Tibial artery (tissue), 4 donors: ENCODE measurements at regions not wholly inside any gene's neighbourhood (a gene's known extent, or its start where the extent isn't known, plus 50 kb on each side); places are given as distances from the start of the nearest gene placed in this dataset.

Source experiments
- DNase-seq, 2 donors: peaks; one replicate each; pipeline ENCODE4 v3.0.0-alpha.2; 2019
- H3K27ac ChIP-seq, 2 donors: fragments of 200-600 bp; sonication (generic) in 1 of 2; 1 replicate in 1 of 2; 2 replicates in 1 of 2; pipeline ENCODE4 v1.5.1; 2018 to 2019; ENCODE audit warnings: mild to moderate bottlenecking in 1 of 2
- H3K27me3 ChIP-seq, 2 donors: fragments of 200-600 bp; sonication (generic) in 1 of 2; one replicate each; pipeline versions ENCODE4 v1.5.1 to v1.6.0; 2016 to 2019
- H3K36me3 ChIP-seq, 3 donors: fragments of 200-600 bp; sonication (generic) in 2 of 3; one replicate each; pipeline ENCODE4 v1.5.1; 2016 to 2019; ENCODE audit warnings: mild to moderate bottlenecking in 2 of 3
- H3K4me1 ChIP-seq, 4 donors: fragments of 200-600 bp; sonication (generic) in 2 of 4; 1 replicate in 3 of 4; 2 replicates in 1 of 4; pipeline ENCODE4 v1.5.1; 2016 to 2019
- H3K4me3 ChIP-seq, 2 donors: fragments of 200-600 bp; sonication (generic) in 1 of 2; 1 replicate in 1 of 2; 2 replicates in 1 of 2; pipeline ENCODE4 v1.5.1; 2018 to 2019; ENCODE audit warnings: mild to moderate bottlenecking in 2 of 2
- H3K9me3 ChIP-seq, 3 donors: fragments of 200-600 bp; sonication (generic) in 1 of 3; one replicate each; pipeline ENCODE4 v1.5.1; 2016 to 2019
- intact Hi-C: fragments of 100-400 bp; cut with DNase I; formaldehyde crosslinking; loops from one replicate; pipeline ENCODE4 v1.15.0; 2023; ENCODE audit warnings: low total_unique reads
- TF ChIP-seq, protein P1 (sequence below), 2 experiments: fragments of 200-600 bp in 1 of 2; fragments of 450-650 bp in 1 of 2; IDR thresholded peaks; one replicate each; pipeline ENCODE4 v1.5.1; 2017 to 2019; ENCODE audit warnings: antibody characterized with exemption in 2 of 2, mild to moderate bottlenecking in 1 of 2, moderate library complexity in 1 of 2

DNA sequence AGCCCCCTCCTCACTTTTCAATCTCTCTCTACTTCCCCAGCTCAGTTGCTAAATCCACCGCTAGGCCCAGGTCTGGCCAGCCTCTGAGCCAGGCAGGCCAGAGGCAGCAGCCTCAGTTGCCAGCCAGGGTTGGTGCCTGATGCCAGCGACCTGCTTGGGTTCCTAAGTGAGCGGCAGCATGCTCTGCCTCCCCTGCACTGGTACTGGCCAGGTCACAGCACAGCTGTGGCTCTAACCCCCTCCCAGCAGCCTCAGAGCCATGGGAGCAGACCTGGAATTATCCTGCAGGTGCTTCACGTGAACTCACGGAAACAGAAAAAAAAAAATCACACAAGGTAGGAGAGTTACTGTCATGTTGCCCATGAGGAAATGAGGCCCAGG lies 82.5 kb upstream of the ATF3 start:
- H3K4me1 ChIP-seq, result no peaks in the 10 kb centered on the region
- DNase-seq, result no peak
- H3K9me3 ChIP-seq, result no peaks in the 10 kb centered on the region
- TF ChIP-seq, protein P1, sequence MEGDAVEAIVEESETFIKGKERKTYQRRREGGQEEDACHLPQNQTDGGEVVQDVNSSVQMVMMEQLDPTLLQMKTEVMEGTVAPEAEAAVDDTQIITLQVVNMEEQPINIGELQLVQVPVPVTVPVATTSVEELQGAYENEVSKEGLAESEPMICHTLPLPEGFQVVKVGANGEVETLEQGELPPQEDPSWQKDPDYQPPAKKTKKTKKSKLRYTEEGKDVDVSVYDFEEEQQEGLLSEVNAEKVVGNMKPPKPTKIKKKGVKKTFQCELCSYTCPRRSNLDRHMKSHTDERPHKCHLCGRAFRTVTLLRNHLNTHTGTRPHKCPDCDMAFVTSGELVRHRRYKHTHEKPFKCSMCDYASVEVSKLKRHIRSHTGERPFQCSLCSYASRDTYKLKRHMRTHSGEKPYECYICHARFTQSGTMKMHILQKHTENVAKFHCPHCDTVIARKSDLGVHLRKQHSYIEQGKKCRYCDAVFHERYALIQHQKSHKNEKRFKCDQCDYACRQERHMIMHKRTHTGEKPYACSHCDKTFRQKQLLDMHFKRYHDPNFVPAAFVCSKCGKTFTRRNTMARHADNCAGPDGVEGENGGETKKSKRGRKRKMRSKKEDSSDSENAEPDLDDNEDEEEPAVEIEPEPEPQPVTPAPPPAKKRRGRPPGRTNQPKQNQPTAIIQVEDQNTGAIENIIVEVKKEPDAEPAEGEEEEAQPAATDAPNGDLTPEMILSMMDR (IDR thresholded peaks at IDR 0.05), result no peak
- no peaks in the 10 kb centered on the region for H3K36me3 ChIP-seq
- intact Hi-C loops, result no loop called here
- H3K27me3 ChIP-seq, result no peaks in the 10 kb centered on the region
- no peak overlapping the region for H3K27ac ChIP-seq
- H3K4me3 ChIP-seq, result no peak overlapping the region

DNA sequence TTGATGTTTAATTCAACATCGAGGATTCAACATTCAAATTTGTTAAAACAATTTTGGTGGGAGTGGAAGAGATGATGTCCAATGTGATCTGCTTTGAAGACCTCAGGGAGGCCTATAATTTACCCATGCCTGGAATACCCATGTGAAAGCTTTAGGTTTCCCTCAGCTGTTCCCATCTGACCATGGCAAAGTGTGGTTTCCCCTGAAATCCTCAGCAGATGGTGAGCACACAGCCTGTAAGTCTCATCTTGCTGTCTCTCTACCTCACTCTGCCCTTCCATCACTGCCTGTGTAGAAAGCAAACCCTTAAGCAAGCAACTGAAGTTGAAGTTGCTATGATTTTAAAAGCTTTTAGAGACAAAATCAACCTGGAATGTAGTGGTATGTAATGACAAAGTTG lies 80.1 kb upstream of the ATF3 start:
- DNase-seq, result no peak
- Histone ChIP-seq H3K9me3 (no peaks in the 10 kb centered on the region), H3K4me1 (no peaks in the 10 kb centered on the region), H3K27ac (no peak overlapping the region), H3K27me3 (no peaks in the 10 kb centered on the region), H3K36me3 (no peaks in the 10 kb centered on the region), H3K4me3 (no peak overlapping the region)
- intact Hi-C loops, result no loop called here
- TF ChIP-seq, protein P1 (IDR thresholded peaks at IDR 0.05), result no peak

DNA sequence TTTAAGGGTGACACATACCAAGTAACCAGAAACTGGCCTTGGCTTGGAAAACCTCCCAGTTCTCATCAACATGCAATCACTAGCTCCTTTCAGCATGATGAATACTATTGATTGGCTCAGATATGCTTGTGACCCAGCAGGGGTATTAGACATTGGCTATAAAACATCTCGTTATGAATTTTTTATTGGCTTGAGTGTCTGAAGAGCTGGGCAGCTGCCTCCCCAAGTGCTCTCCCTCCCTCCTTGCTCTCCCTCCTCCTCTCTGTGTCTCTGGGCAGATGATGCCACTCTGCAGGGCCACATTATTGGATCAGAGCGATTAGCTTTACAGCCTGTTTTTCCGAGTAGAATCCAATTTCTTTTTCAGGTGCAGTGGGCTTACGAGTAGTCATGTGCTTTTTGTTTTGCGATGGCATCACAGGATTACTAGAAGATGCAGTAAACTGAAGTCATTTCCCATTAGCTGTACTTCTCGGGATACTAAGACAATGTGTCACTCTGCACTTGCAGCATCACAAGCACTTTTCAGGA lies 79.3 kb upstream of the ATF3 start:
- H3K4me3 ChIP-seq, result no peak overlapping the region

DNA sequence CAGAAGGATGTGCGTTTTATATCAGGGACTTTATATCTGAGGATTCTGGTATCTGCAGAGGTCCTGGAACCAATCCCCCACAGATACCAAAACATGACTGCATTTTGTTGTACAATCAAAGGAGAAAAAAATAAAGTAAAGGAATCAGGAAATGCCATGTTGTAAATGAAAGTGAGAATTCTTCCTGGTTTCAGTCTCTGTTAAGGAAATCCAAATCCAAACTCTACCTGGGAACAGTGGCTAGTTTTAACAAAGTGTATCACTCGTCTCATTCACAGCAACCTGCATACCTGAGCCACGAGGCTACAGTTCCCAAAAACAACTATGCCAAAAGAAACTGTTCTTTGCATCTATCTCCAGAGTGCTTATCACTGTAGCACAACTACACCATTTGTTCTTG lies 77.3 kb upstream of the ATF3 start:
- H3K9me3 ChIP-seq, result no peaks in the 10 kb centered on the region
- H3K4me1 ChIP-seq, result no peaks in the 10 kb centered on the region
- H3K4me3 ChIP-seq, result no peak overlapping the region
- H3K36me3 ChIP-seq, result no peaks in the 10 kb centered on the region
- TF ChIP-seq, protein P1 (IDR thresholded peaks at IDR 0.05), result no peak
- no peak for DNase-seq
- no peak overlapping the region for H3K27ac ChIP-seq
- no peaks in the 10 kb centered on the region for H3K27me3 ChIP-seq
- intact Hi-C loops, result no loop called here

More for the DNA sequence above, 79.3 kb upstream of the ATF3 start:
- Histone ChIP-seq H3K9me3 (no peaks in the 10 kb centered on the region), H3K36me3 (no peaks in the 10 kb centered on the region), H3K27me3 (no peaks in the 10 kb centered on the region), H3K4me1 (no peaks in the 10 kb centered on the region), H3K27ac (no peak overlapping the region)
- DNase-seq, result no peak
- TF ChIP-seq, protein P1 (IDR thresholded peaks at IDR 0.05), result no peak
- intact Hi-C loops, result no loop called here

DNA sequence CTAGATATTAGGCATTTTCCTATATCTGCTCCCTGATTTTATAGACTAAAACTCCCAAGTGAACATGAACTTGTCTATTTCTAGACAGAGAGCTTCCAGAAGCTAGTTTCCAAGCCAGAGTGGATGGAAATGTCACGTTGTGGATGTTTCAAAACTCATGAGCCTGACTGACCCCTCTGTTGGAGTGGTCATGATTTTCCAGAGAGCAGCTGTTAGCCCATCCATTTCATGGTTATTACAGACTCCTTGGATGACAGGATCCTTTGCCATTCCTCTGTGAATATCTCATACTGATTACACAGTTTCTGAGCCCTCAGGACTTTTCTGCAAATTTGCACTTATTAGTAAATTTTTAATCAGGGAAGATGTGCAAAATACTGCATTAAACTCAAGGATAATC lies 76.8 kb upstream of the ATF3 start:
- H3K4me1 ChIP-seq, result no peaks in the 10 kb centered on the region
- H3K27ac ChIP-seq, result no peak overlapping the region
- no peak for DNase-seq
- H3K36me3 ChIP-seq, result no peaks in the 10 kb centered on the region
- no peaks in the 10 kb centered on the region for H3K27me3 ChIP-seq
- intact Hi-C loops, result no loop called here
- peaks cover 0 to 2% (median 0%) of the 10 kb centered on the region in 3 donors for H3K9me3 ChIP-seq
- H3K4me3 ChIP-seq, result no peak overlapping the region
- TF ChIP-seq, protein P1 (IDR thresholded peaks at IDR 0.05), result no peak
